Glomerular visceral epithelial cell (primary cell): ENCODE measurements at regions not wholly inside any gene's neighbourhood (a gene's known extent, or its start where the extent isn't known, plus 50 kb on each side); places are given as distances from the start of the nearest gene placed in this dataset.

ENCODE experiments used
- DNase-seq: peaks from one replicate; pipeline ENCODE4 v3.0.0-alpha.2; 2016; ENCODE audit errors: extremely low spot score

DNA sequence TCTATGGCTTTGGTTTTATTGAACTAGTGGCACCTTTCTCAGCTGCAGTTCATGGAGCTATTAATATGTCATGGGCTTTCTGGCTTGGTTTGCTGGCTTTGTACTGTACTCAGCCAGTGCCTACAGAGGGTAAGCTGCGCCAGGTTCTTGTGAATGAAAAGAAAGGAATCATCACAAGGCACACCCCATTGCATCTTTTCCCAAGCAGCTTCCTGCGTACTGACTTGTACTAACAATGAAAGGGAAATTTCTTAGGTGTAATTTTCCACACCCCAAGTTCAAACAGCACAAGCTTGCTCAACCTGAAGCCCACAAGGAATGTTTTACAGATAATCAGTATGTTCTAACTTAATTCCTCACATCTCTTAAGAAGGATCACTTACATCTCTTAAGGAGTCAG, 78.0 kb upstream of the TNFSF18 start:
- no peak for DNase-seq

DNA sequence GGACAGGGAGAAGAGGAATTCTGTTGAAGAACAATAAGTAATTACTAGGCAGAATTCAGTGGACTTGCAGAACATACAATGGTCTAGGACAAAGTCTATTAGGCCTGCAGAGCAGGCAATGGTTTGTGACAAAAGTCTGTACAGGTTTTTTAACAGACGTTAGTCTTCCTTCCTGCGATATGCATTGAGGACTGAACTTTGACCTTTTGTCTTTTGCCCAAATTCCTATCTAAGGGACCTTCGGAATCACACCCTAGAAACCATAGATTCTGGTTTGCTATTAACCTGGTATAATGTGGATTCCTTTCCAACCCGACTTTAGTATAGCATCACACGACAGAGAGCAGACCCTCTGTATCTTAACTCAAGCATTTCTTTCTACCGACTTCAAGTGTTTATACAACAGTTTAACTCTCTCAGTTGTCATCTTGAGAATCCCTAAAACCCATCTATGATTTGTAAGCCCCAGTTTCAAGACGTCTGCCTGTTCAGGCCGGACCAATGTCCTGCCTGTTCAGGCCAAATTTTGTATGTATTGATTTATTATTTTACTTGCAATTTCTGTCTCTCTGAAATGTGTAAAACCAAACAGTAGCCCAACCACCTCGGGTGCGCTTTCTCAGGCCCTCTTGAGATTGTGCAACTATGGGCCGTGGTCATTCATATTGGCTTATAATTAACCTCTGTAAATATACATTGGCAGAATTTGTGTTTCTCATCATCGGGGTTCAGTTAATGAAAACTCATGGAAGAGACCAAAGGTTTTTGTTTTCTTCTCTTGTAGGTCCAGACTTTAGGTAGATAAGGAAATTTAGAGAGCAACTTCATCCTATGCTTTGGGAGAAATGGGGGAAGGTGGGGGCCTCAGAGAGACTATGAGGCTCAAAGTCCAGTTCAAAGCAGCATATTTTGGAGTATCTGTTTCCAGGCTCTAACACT, 76.9 kb upstream of the TNFSF18 start:
- DNase-seq = no peak

- DNase-seq = no peak
These were observed 75.7 kb upstream of the TNFSF18 start for GRCh38 chr1:173126421-173126820.

DNA sequence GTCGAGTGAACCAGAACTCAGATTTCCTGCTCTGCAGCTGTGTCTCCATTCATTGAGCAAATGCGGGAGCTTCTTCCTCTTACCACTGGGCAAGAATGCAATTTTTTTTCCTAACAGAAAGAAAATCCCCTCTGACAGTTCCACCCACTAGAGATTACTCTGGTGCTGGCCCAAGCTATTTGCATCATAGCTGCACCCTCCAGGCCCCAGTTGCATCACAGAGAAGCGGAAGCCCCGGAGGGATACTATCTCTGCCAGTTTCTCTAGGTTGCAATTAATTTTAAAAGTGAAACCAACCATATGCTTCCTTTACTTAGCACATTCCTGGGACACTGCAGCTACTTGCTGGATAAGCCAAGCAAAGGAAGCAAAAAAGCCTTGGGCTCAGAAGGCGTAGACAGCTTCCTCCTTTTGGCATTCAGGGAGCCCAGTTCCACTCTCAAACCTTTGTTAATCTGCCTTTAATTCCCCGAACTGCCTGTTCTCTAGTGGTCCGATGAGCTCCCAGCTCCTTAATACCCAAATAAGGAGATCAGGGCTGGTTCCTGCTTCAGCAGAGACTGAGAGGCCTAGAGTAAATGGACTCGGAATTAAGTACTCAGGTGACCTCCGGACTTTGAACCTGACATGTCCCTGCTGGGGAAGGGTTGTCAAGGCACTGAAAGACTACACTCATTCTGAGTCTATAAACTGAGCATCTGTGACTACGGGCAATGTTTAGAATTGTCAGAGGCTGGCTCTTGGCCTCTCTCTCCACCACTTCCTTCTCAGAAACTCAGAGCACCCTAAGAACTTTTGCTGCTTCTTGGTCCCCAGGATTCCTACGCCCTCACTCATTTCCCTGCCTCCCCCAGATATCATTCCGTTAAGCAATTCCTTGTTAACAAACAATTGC, 72.5 kb upstream of the TNFSF18 start:
- DNase-seq = peak; percentile 77

- no peak for DNase-seq
These were observed 71.7 kb upstream of the TNFSF18 start for GRCh38 chr1:173122344-173122935.

DNA sequence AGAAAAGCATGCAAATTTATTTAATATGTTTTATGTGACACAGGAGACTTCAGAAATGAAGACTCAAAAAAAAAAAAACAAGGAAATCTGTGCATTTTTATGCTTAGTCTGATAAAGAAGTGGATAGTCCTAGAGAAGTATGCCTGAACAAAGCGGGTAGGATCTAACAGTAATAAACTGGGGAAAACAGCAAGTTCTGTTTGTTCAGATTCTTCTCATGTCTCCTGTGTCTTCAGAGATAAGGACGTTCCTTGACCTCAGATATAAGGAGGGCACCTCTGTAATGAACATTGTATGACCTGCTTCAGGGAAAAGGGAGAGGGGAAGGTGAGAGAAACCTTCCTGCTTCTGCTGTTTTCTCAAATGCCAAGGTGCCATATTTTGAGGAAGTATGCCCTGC, 67.7 kb upstream of the TNFSF18 start:
- no peak for DNase-seq

- no peak for DNase-seq
These were observed 67.0 kb upstream of the TNFSF18 start for GRCh38 chr1:173117761-173118160.

DNA sequence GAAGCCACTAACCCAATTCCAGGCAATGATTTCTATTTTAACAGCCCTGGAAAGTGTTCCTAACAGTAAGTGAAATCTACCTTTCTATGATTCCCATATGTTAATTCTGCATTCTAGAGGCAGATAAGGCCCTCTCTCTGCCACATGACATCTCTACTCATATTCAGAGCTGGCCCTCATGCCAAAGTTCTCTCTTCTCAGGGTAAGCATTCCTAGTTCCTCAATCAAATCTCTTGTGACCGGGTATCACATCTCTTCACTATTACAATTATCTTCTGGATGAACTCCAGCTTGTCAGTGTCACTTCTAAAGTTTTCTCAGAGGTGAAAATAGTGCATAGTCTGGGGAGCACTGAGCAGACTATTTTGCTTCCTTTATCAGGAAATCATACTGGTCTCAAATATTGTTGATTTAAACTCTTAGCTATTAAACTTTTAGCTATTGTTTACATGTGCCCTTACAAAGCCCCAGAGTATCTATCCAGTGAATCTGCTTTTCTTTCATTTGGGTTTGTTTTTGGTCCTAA, 66.4 kb upstream of the TNFSF18 start:
- DNase-seq = no peak

GRCh38 chr1:173114346-173114745, 63.6 kb upstream of the TNFSF18 start:
- no peak for DNase-seq

DNA sequence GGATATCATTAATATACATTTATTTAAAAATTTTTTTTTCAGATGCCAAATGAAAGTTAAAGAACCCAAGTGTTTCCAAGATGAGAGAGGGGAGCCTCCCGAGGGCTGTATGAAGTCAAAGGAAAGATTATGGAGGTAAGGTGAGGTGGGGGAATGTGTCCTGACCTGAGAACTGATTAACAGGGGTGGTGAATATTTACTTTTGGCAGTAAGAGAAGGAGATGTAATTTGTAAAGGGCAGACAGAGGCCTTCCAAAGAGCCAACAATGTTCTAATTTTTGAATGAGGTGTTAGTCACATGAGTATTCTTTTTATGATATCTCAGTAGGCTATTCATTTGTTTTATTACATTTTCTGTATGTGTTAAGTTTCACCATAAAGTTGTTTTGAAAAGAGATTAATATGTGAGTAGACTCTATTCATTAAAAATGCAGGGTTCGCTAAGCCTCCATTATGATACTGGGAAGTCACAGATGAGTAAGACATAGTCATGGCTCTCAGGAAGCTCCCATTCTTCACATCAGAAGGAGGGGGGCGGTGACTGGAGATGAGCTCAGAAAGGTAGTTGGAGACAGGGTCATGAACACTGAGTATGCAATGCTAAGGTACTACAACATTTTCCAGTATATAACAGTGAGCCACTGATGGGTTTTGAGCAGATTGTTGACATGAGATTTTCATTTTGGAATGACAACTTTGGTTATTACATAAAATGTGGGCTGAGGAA, 62.4 kb upstream of the TNFSF18 start:
- DNase-seq = peak; percentile 42

- DNase-seq = no peak
These were observed 61.4 kb upstream of the TNFSF18 start for GRCh38 chr1:173112129-173112528.

DNA sequence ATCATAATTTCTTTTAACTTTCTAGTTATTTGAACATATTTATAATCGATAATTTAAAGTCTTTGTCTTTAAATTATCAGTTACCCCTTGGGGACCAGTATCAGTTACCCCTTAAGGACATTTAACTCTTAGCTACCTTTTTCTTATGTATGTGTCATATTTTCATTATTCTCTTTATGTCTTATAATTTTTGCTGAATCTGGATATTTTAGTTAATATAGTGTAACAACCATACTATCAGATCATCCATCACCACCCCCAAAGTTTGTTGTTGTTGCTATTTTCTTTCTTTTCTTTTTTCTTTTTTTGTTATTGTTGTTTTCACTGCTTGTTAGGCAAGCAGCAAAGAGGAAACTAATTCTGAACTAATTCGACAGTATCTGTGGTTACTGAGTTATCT, 57.0 kb upstream of the TNFSF18 start:
- no peak for DNase-seq

- no peak for DNase-seq
These were observed 52.3 kb upstream of the TNFSF18 start for GRCh38 chr1:173103006-173103405.

DNA sequence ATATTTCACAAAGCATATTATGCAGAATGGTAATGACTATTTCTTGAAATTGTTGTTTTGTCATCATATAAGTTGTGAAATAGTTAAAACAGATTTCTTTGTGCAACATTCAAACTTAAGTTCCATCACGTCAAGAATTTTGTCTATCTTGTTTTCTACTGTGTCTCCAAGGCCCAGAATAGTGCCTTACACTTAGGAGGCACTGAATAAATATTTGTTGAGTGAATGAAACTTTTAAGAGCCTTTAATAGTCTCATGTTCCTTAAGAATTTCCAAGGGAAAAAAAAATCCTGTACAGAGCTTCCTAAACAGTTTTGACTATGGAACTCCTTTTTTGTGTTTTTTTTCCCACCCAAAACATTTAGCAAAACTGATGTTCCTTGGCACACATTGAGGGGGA, 50.8 kb upstream of the TNFSF18 start:
- no peak for DNase-seq

DNA sequence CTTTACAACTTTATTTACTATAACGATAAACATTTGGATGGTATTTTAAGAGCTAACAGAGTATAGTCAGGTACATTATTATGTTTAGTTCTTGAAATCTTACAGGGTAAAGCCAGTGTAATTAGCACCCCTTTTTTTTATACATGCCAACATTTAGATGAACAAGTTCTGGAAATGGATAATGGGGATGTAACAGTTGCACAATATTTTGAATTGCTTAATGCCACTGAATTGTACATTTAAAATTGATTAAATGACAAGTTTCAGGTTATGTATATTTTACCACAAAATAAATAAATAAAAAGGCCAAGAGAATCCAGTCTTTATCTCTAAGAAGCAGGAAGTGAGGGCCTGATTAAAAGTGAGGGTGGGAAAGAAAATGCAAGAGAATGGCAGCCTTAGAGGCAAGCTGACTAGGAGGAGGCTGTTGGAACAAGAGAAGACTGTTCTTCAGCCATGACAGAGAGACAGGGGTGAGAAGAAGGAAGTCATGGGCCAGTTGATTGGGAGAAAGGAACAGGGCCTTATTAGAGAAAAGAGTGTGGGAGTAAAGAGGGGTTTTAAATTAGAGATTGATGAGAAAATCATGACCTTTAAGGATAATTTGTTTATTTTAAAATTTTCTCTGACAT, 49.9 kb upstream of the TNFSF18 start:
- DNase-seq = no peak
